C4-2B (cell line): ENCODE measurements at regions not wholly inside any gene's neighbourhood (a gene's known extent, or its start where the extent isn't known, plus 50 kb on each side); places are given as distances from the start of the nearest gene placed in this dataset.

Source experiments
- CTCF ChIP-seq: fragments of 450-650 bp; conservative IDR thresholded peaks from 2 replicates; pipeline ENCODE4 v1.5.1; 2017; ENCODE audit warnings: mild to moderate bottlenecking
- ZFX ChIP-seq: fragments of 450-650 bp; IDR thresholded peaks from 2 replicates; pipeline ENCODE4 v1.6.1; 2017

- TF ChIP-seq CTCF (no peak), ZFX (no peak)
Measured at GRCh38 chr12:104870797-104871196, 87.3 kb downstream of the SLC41A2 start.
